PC-9 (cell line): ENCODE measurements at regions not wholly inside any gene's neighbourhood (a gene's known extent, or its start where the extent isn't known, plus 50 kb on each side); places are given as distances from the start of the nearest gene placed in this dataset.
"Not testable (repeated sequence)": the region's sequence is repeated elsewhere in the genome, so short reads cannot be mapped to it uniquely, and the experiment has no call there.

Source experiments
- BruUV-seq: library from RNA; stranded (reverse); fragments of 400-500 nt; replicated peaks from 2 replicates; lab custom pipeline; 2021; lab: Mats Ljungman, UMichigan
- CTCF ChIA-PET: fragments of 300-600 bp; sonication (Branson Sonifier 250); formaldehyde crosslinking; loops from one replicate; lab custom pipeline; 2022; ENCODE audit warnings: antibody characterized with exemption; lab: Charles Lee
- POLR2A ChIA-PET: fragments of 300-600 bp; sonication (Branson Sonifier 250); formaldehyde crosslinking; loops from one replicate; lab custom pipeline; 2022; ENCODE audit warnings: antibody characterized with exemption; ENCODE audit not compliant: unreplicated experiment; lab: Charles Lee
- DNase-seq, 2 experiments: peaks; one replicate each; pipeline versions ENCODE4 v3.0.0 to v3.0.0-alpha.2; 2015 to 2022; ENCODE audit warnings: mixed read lengths in 1 of 2
- H2AFZ ChIP-seq: fragments of 200-600 bp; sonication (generic); 2 replicates; pipeline ENCODE4 v1.8.1; 2017; ENCODE audit warnings: antibody characterized with exemption
- H3F3A ChIP-seq: fragments of 200-600 bp; sonication (generic); 2 replicates; pipeline ENCODE4 v1.8.1; 2017; ENCODE audit warnings: antibody characterized with exemption, mild to moderate bottlenecking, low read depth; ENCODE audit not compliant: insufficient read depth
- H3K27ac ChIP-seq: fragments of 200-600 bp; sonication (generic); 2 replicates; pipeline ENCODE4 v1.6.1; 2016; ENCODE audit warnings: mixed run types
- H3K27me3 ChIP-seq: fragments of 200-600 bp; sonication (generic); 2 replicates; pipeline ENCODE4 v1.6.1; 2016; ENCODE audit warnings: low read depth, mixed run types; ENCODE audit not compliant: insufficient read depth
- H3K36me3 ChIP-seq: fragments of 200-600 bp; sonication (generic); 2 replicates; pipeline ENCODE4 v1.6.1; 2016; ENCODE audit warnings: low read depth, mixed run types
- H3K4me1 ChIP-seq: fragments of 200-600 bp; sonication (generic); replicated peaks from 2 replicates; pipeline ENCODE4 v1.6.1; 2016; ENCODE audit warnings: mixed run types; ENCODE audit not compliant: insufficient read depth
- H3K4me2 ChIP-seq: fragments of 200-600 bp; sonication (generic); 2 replicates; pipeline ENCODE4 v1.6.1; 2017; ENCODE audit warnings: mixed run types
- H3K4me3 ChIP-seq: fragments of 200-600 bp; sonication (generic); 2 replicates; pipeline ENCODE4 v1.6.1; 2016; ENCODE audit warnings: mixed run types
- H3K79me2 ChIP-seq: fragments of 200-600 bp; sonication (generic); 2 replicates; pipeline ENCODE4 v1.6.1; 2017; ENCODE audit warnings: low read depth, mixed run types
- H3K9me2 ChIP-seq: fragments of 200-600 bp; sonication (generic); 2 replicates; pipeline ENCODE4 v1.8.1; 2017; ENCODE audit warnings: mild to moderate bottlenecking; ENCODE audit not compliant: insufficient read depth
- H3K9me3 ChIP-seq: fragments of 200-600 bp; sonication (generic); 2 replicates; pipeline ENCODE4 v1.8.1; 2016; ENCODE audit warnings: low read depth; ENCODE audit not compliant: insufficient read depth
- H4K20me1 ChIP-seq: fragments of 200-600 bp; sonication (generic); 2 replicates; pipeline ENCODE4 v1.8.1; 2017; ENCODE audit not compliant: insufficient read depth
- CTCF ChIP-seq: fragments of 200-600 bp; sonication (generic); conservative IDR thresholded peaks from 2 replicates; pipeline ENCODE4 v1.6.1; 2017; ENCODE audit warnings: mixed run types, antibody characterized with exemption, mild to moderate bottlenecking, moderate library complexity
- EZH2 ChIP-seq: fragments of 200-600 bp; sonication (generic); IDR thresholded peaks from 2 replicates; pipeline ENCODE4 v1.8.0; 2017; ENCODE audit warnings: antibody characterized with exemption, low read depth
- intact Hi-C: fragments of 100-400 bp; cut with micrococcal nuclease; formaldehyde crosslinking; loops from one replicate; pipeline ENCODE4 v1.10.0; 2022; ENCODE audit not compliant: unreplicated experiment

DNA sequence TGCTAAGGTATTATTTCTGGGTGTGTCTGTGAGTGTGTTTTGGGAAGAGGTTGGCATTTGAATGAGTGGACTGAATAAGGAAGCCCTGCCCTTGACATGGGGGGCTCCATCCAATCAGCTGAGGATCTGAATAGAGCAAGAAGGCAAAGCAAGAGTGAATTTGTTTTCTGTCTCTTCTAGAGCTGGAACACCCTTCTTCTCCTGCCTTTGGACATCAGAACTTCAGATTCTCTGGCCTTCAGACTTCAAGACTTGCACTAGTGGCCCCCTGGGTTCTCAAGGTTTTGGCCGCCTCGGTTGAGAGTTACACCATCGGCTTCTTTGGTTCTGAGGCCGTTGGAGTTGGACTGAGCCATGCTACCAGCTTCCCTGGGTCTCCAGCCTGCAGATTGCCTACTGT is 448.6 kb downstream of the SHISA9 start:
- Histone ChIP-seq H3K27me3 (no peaks in the 10 kb centered on the region), H4K20me1 (no peaks in the 10 kb centered on the region), H3F3A (no peaks in the 10 kb centered on the region), H3K4me2 (no peak overlapping the region), H3K36me3 (no peaks in the 10 kb centered on the region), H3K4me1 (no peaks in the 10 kb centered on the region), H3K27ac (no peak overlapping the region), H3K79me2 (no peaks in the 10 kb centered on the region), H2AFZ (no peak overlapping the region), H3K9me2 (no peaks in the 10 kb centered on the region; the same call in 1 of the 2 replicates), H3K9me3 (no peaks in the 10 kb centered on the region), H3K4me3 (no peak overlapping the region)
- ChIA-PET CTCF (no interaction called here), POLR2A (no interaction called here)
- no TSS peak for BruUV-seq
- intact Hi-C loops = no loop called here
- DNase-seq = no peak
- TF ChIP-seq EZH2 (no peak), CTCF (no peak)

DNA sequence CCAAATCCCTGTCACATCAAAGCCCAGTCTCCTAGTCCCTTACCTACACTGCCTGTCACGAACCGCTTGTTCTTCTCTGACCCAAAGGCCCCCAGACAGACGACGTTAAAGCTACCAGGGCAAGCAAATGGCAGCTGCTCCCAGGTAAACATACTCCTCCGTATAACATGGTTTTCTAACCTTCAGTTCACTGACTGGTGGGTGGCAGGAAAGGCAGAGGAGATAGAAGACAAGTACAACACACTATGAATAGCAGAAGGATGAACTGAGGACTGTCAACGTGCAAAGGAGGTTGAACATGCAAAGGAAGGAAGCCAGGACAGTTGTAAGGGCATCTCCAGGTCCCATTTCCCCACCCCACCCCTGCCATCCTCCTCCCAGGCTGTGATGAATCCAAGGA is 449.8 kb downstream of the SHISA9 start:
- BruUV-seq = no TSS peak
- no peaks in the 10 kb centered on the region for H3K4me1 ChIP-seq
- H3K4me2 ChIP-seq = no peak overlapping the region
- H3K36me3 ChIP-seq = no peaks in the 10 kb centered on the region
- TF ChIP-seq CTCF = no peak
- TF ChIP-seq EZH2 = no peak
- H3K9me3 ChIP-seq = no peaks in the 10 kb centered on the region
- intact Hi-C loops = no loop called here
- H2AFZ ChIP-seq = no peak overlapping the region
- H4K20me1 ChIP-seq = no peaks in the 10 kb centered on the region
- ChIA-PET POLR2A (no interaction called here), CTCF (no interaction called here)
- H3K27ac ChIP-seq = no peak overlapping the region
- H3K27me3 ChIP-seq = no peaks in the 10 kb centered on the region
- H3K9me2 ChIP-seq = no peaks in the 10 kb centered on the region; the same call in 1 of the 2 replicates
- H3K4me3 ChIP-seq = no peak overlapping the region
- no peaks in the 10 kb centered on the region for H3F3A ChIP-seq
- DNase-seq = no peak
- H3K79me2 ChIP-seq = no peaks in the 10 kb centered on the region

DNA sequence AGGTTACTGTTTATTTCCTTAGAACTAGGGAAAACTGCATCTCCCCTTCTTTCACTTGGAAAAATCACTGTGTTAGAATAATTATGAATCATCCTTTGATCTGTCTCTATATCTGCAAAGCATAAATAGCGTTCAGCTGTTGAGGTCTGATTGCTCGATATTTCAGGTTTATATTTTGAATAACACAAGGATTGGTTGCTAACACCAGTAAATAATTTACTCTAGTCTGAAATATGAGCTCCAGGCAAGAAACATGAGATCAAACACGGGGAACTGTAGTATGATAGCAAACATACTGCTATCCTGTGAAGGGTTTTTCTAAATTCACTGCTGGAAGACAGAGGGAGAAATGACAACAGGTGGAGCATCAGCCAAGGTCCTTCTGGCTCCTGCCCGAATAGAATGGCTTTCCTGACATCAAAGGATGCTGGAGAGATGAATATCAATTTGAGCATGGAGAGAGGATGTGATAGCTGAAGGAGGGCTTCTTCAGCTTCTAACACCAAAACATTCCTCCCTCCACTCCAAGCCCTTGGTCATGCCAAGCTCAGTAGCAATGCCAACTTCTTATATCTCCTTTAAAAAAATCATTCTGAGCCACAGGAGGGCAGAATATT is 450.3 kb downstream of the SHISA9 start:
- Histone ChIP-seq H3K27me3 (no peaks in the 10 kb centered on the region), H4K20me1 (no peaks in the 10 kb centered on the region), H3K9me3 (no peaks in the 10 kb centered on the region), H3K36me3 (no peaks in the 10 kb centered on the region), H3K79me2 (no peaks in the 10 kb centered on the region), H3K4me1 (no peaks in the 10 kb centered on the region), H3F3A (no peaks in the 10 kb centered on the region), H3K27ac (no peak overlapping the region), H3K4me3 (no peak overlapping the region), H3K4me2 (no peak overlapping the region), H2AFZ (no peak overlapping the region), H3K9me2 (no peaks in the 10 kb centered on the region; the same call in 1 of the 2 replicates)
- ChIA-PET CTCF (interaction anchor here (0.7 kb wide), 1 partner anchor 83 kb away, joined by 4 read pairs; no protein-coding TSS in a partner anchor), POLR2A (no interaction called here)
- BruUV-seq = no TSS peak
- TF ChIP-seq EZH2 (no peak), CTCF (no peak)
- DNase-seq = no peak
- intact Hi-C loops = no loop called here

GRCh38 chr16:13352796-13353195 is 451.4 kb downstream of the SHISA9 start:
- H3F3A ChIP-seq, POLR2A ChIA-PET, H3K4me2 ChIP-seq, H3K27ac ChIP-seq, H2AFZ ChIP-seq, H4K20me1 ChIP-seq, H3K9me3 ChIP-seq, H3K4me1 ChIP-seq, intact Hi-C loops, DNase-seq, H3K27me3 ChIP-seq, H3K36me3 ChIP-seq, BruUV-seq, H3K9me2 ChIP-seq, H3K4me3 ChIP-seq, H3K79me2 ChIP-seq: not testable (repeated sequence)
- CTCF ChIA-PET = interaction anchor here (0.7 kb wide), 1 partner anchor 82 kb away, joined by 4 read pairs; no protein-coding TSS in a partner anchor

DNA sequence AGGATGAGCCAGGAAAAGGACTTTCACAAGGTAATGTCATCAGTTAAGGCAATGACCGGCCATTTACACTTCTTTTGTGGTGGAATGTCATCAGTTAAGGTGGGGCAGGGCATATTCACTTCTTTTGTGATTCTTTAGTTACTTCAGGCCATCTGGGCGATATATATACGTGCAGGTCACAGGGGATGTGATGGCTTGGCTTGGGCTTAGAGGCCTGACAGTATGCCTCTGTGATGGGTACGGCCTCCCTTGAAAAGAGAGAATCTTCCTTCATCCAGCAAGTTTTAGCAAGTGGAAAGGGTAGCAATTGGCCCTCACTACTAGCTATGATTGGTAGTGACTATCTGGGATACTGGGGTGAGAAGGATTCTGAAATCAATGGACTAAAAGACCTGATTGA is 456.4 kb downstream of the SHISA9 start:
- H3K9me2 ChIP-seq = not testable (repeated sequence)

More for the DNA sequence above, 456.4 kb downstream of the SHISA9 start:
- H3K36me3 ChIP-seq, DNase-seq, H4K20me1 ChIP-seq, BruUV-seq, H3K4me1 ChIP-seq, intact Hi-C loops, CTCF ChIA-PET, H3K4me2 ChIP-seq, H3K27ac ChIP-seq, POLR2A ChIA-PET, H3K79me2 ChIP-seq, H3K4me3 ChIP-seq, H3K9me3 ChIP-seq, H3K27me3 ChIP-seq, H2AFZ ChIP-seq, H3F3A ChIP-seq: not testable (repeated sequence)
